B cell (primary cell): ENCODE measurements at regions not wholly inside any gene's neighbourhood (a gene's known extent, or its start where the extent isn't known, plus 50 kb on each side); places are given as distances from the start of the nearest gene placed in this dataset.

Experiments
- CTCF ChIP-seq: fragments of 200-600 bp; IDR thresholded peaks from one replicate; pipeline ENCODE4 v1.8.0; 2022; ENCODE audit warnings: antibody characterized with exemption, mild to moderate bottlenecking
- EZH2 ChIP-seq: IDR thresholded peaks from 2 replicates; pipeline ENCODE4 v1.6.1; 2012; ENCODE audit warnings: borderline replicate concordance, low read depth, mild to moderate bottlenecking, moderate library complexity, low read length; ENCODE audit not compliant: insufficient read depth, poor library complexity, severe bottlenecking

DNA sequence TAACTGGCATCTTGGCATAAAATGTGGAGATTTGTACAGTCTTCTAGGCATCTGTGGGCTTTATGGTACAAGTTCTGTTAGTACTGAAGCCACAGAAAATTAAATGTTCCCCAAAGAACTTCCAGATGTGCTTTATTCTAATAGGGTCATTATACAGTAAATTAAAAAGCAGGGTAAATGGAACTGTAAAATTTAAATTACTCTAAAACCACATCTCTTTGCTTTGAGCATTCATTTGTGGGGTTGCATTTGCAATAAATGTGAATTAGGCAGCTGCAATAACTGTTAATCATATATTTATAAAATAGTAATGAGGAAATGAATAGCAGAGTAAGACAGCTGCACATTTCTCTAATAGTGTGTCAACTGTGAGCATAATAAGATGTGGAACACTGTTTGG lies 151.5 kb downstream of the BUB3 start:
- TF ChIP-seq CTCF, result no peak
- TF ChIP-seq EZH2, result no peak
